ENCODE measurements at regions not wholly inside any gene's neighbourhood (a gene's known extent, or its start where the extent isn't known, plus 50 kb on each side); places are given as distances from the start of the nearest gene placed in this dataset.
"Not testable (repeated sequence)": the region's sequence is repeated elsewhere in the genome, so short reads cannot be mapped to it uniquely, and the experiment has no call there.

DNA sequence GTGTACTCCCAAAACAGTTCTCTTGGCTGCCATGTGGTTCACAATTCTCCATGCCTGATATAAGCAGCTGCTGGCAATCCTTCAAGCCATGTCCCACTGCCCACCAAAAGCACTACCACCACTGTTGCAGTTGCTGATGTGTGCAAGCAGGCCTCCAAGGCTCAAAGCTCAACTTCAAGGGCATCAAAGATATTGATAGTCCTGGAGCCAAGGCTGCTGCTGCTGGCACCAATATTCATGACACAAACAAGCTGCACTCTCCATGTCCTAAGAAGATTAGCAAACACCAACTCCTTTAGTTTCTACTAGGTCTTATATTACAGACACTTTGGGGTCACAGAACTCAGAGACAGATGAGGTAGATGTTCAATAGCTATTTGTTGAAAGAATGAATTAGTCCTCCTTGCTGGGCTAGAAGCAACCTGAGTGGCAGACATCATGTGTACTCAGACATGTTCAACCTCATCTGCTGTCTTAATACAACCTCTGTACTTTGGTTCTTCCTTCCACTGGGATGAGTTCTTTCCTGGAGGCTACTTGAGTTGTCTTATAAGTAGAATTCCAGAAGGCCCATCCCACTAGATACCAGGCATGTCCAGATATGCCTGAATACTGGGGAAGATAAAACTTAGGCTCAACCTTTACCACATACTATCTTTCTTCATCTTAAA lies 104.5 kb upstream of the UGP2 start:
- ATAC-seq (no peak), DNase-seq (no peak)
- intact Hi-C loops (cut with DNase I), result no loop called here
- no peak for TF ChIP-seq CTCF (IDR thresholded peaks at IDR 0.05)
- no peak overlapping the region for H3K27ac ChIP-seq
- H3K4me1 ChIP-seq, result peaks cover 6% of the 10 kb centered on the region
- H3K9me3 ChIP-seq, result no peaks in the 10 kb centered on the region
- H3K27me3 ChIP-seq (ENCODE audit: low read depth), result no peaks in the 10 kb centered on the region
- H3K4me3 ChIP-seq, result no peak overlapping the region
- H3K36me3 ChIP-seq, result no peaks in the 10 kb centered on the region

DNA sequence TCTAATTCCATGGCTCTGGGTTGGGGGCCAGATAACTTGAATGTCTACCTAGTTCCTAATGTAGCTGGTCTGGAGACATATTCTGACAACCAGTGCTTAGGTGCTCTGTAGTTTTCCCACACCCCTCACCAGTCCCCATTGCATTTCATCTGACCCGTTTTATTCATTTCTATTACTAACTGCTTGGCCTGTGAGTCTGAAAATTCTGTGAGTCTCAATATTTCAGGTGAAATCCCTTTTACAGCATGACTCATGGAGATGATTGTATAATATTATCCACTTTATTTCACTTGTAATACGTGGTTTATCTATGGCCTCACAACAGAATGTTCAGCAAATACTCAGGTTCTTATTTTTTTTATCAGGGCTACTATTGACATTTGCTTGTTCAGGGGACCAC lies 103.7 kb upstream of the UGP2 start:
- Histone ChIP-seq H3K9me3 (no peaks in the 10 kb centered on the region), H3K27ac (no peak overlapping the region), H3K36me3 (no peaks in the 10 kb centered on the region), H3K4me1 (peaks cover 6% of the 10 kb centered on the region), H3K27me3 (ENCODE audit: low read depth) (no peaks in the 10 kb centered on the region), H3K4me3 (no peak overlapping the region)
- intact Hi-C loops (cut with DNase I), result no loop called here
- ATAC-seq, result no peak
- no peak for DNase-seq
- no peak for TF ChIP-seq CTCF (IDR thresholded peaks at IDR 0.05)

DNA sequence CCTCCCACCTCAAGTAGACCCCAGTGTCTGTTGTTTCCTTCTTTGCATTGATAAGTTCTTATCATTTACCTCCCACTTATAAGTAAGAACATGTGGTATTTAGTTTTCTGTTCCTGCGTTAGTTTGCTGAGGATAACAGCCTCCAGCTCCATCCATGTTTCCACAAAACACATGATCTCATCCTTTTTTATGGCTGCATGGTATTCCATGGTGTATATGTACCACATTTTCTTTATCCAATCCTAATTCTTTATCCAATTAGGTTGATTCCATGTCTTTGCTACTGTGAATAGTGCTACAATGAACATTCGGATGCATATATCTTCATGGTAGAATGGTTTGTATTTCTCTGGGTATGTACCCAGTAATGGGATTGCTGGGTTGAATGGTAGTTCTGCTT lies 102.5 kb upstream of the UGP2 start:
- H3K27ac ChIP-seq; DNase-seq; intact Hi-C loops (cut with DNase I); H3K27me3 ChIP-seq (ENCODE audit: low read depth); ATAC-seq; H3K4me1 ChIP-seq; H3K36me3 ChIP-seq; H3K9me3 ChIP-seq; H3K4me3 ChIP-seq: not testable (repeated sequence)

- H3K4me3 ChIP-seq, result no peak overlapping the region
- TF ChIP-seq CTCF (IDR thresholded peaks at IDR 0.05), result no peak
- intact Hi-C loops (cut with DNase I), result no loop called here
Observed at GRCh38 chr2:63740020-63740419, 101.7 kb upstream of the UGP2 start.

DNA sequence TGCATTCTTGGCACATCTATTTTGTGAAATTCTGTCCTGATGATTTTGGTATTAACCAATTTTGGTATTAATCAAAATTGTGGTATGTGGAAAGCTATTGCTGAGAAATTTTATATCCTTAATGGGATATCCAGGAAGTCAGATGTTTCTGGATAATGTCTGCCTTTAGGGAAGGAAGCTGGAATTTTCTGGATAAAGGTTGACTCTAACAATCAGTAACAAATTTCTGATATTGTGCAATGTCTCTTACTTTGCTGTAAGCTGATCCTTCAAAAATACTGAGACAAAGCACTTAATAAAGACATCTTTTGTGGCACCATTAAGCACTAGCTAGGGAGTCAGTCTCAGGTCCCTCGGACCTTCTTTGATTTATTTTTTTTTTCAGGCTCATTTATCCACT lies 100.8 kb upstream of the UGP2 start:
- no peak for DNase-seq
- H3K36me3 ChIP-seq, result no peaks in the 10 kb centered on the region
- no peak overlapping the region for H3K27ac ChIP-seq
- H3K4me1 ChIP-seq, result peaks cover 6% of the 10 kb centered on the region
- H3K4me3 ChIP-seq, result no peak overlapping the region
- TF ChIP-seq CTCF (IDR thresholded peaks at IDR 0.05), result no peak
- no peaks in the 10 kb centered on the region for H3K9me3 ChIP-seq
- intact Hi-C loops (cut with DNase I), result no loop called here
- ATAC-seq, result no peak
- no peaks in the 10 kb centered on the region for H3K27me3 ChIP-seq (ENCODE audit: low read depth)

More at GRCh38 chr2:63740020-63740419, 101.7 kb upstream of the UGP2 start:
- Histone ChIP-seq H3K9me3 (no peaks in the 10 kb centered on the region), H3K27ac (no peak overlapping the region), H3K4me1 (peaks cover 6% of the 10 kb centered on the region), H3K27me3 (ENCODE audit: low read depth) (no peaks in the 10 kb centered on the region), H3K36me3 (no peaks in the 10 kb centered on the region)
- no peak for DNase-seq
- ATAC-seq, result no peak

- ATAC-seq (no peak), DNase-seq (no peak)
- Histone ChIP-seq H3K36me3 (no peaks in the 10 kb centered on the region), H3K4me1 (peaks cover 6% of the 10 kb centered on the region), H3K27ac (no peak overlapping the region), H3K27me3 (ENCODE audit: low read depth) (no peaks in the 10 kb centered on the region), H3K9me3 (no peaks in the 10 kb centered on the region), H3K4me3 (no peak overlapping the region)
- TF ChIP-seq CTCF (IDR thresholded peaks at IDR 0.05), result no peak
- intact Hi-C loops (cut with DNase I), result no loop called here
Observed at GRCh38 chr2:63741884-63742579, 99.7 kb upstream of the UGP2 start.
